HG02943 (cell line): ENCODE measurements at regions not wholly inside any gene's neighbourhood (a gene's known extent, or its start where the extent isn't known, plus 50 kb on each side); places are given as distances from the start of the nearest gene placed in this dataset.
"Not testable (repeated sequence)": the region's sequence is repeated elsewhere in the genome, so short reads cannot be mapped to it uniquely, and the experiment has no call there.

Experiments used
- ATAC-seq: cut with Tn5 transposase; IDR thresholded peaks from one replicate; pipeline ENCODE4 v1.9.1; 2021; ENCODE audit warnings: mild to moderate bottlenecking, low read depth, moderate library complexity; ENCODE audit not compliant: unreplicated experiment

DNA sequence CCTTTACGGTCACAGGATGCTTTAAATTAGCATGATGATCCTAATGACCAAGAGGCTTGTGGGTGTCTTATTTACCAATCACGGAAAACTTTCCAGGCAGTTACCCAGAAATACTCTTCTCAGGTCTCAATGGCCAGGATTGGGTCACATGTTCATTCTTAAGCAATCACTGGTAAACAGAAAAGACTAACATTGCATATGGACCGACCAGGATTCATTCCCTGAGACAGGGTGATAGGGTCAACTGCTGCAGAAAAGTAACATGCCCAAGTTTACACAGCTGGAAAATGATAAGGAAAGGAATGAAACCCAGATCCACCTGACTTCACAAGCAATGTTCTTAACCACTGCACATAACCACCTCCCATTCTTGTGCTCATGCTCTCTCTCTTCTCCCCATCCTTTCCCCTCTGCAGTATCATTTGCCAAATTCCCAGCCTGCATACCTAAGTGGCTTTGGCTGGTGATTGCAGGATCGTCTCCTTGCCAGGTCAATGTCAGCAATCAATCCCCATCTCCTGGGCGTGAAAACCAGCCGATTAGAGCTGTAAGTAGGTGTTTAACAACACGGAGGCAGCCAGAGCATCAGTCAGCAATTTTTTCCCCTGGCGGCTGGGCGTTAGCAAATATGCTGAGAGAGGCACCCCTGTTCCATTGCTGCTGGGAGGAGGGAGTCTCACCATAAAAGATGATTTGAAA lies 219.4 kb downstream of the NMUR2 start:
- no peak for ATAC-seq

- ATAC-seq: no peak
Measured at GRCh38 chr5:152184266-152184665, 220.8 kb downstream of the NMUR2 start.

DNA sequence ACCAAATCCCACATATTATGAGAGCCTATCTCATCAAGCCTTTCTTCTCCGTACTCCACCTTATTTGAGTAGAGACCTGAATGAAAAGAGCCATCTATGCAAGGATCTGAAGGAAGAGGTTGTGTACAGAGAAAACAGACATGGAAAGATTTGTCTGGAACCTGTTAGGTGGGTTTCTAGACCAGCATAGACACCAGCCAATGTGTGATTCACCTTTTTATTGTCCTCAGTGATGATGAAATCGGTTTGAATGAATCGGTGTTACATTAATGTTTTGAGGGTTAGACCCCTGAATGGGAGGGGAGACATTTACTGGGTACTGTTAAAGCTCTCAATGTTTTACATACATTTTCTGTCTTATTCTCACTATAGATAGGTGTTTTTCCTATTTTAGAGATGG lies 223.6 kb downstream of the NMUR2 start:
- no peak for ATAC-seq

GRCh38 chr5:152178350-152178699 lies 226.8 kb downstream of the NMUR2 start:
- ATAC-seq: no peak

DNA sequence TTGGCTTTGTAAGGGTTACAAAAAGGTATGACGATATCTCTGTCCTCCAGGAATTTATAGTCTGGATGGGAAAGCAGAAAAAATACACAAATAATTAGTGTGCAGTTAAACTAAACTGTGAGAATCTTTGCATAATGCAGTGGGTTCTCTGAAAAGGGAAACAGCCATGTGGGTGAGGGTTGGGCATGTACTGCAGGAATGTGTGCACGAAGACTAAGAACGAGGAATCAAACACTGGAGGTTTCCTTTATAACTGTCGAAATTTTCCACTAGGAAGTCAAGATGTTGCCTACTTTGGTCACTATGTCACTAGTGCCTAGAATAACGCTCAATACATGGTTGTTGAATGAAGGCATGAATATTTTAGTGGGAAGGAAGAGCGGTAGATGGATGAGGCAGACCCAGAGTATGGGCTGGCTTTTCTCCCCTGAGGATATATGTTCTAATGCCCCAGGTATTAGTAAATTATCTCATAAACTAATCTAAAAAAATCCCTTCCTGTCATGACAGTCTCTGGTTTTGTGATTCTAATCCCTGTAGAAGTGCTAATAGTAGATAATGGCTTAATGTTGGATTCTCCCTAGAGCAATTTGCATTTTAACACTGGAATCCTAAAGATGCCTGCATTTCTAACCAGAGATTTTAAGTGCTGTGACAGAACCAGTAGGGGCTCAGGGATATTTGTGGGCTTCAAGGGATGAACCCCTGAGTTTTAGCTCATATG lies 227.3 kb downstream of the NMUR2 start:
- ATAC-seq: no peak

- ATAC-seq: no peak
Measured at GRCh38 chr5:152171888-152172287, 233.2 kb downstream of the NMUR2 start.

GRCh38 chr5:152170350-152170749 lies 234.7 kb downstream of the NMUR2 start:
- ATAC-seq: no peak

GRCh38 chr5:152164860-152165259 lies 240.2 kb upstream of the GLRA1 start:
- ATAC-seq: no peak

DNA sequence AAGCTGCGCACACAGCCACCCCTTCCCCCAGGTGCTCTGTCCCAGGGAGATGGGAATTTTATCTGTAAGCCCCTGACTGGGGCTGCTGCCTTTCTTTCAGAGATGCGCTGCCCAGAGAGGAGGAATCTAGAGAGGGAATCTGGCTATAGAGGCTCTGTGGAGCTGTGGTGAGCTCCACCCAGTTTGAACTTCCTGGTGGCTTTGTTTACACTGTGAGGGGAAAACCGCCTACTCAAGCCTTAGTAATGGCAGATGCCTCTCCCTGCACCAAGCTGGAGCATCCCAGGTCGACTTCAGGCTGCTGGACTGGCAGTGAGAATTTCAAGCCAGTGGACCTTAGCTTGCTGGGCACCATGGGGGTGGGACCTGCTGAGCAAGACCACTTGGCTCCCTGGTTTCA lies 235.2 kb upstream of the GLRA1 start:
- ATAC-seq: not testable (repeated sequence)

DNA sequence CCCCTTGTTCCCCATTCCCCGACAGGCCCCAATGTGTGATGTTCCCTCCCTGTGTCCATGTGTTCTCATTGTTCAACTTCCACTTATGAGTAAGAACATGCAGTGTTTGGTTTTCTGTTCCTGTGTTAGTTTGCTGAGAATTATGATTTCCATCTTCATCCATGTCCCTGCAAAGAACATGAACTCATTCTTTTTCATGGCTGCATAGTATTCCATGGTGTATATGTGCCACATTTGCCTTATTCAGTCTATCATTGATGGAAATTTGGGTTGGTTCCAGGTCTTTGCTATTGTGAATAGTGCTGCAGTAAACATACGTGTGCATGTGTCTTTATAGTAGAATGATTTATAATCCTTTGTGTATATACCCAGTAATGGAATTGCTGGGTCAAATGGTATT lies 229.8 kb upstream of the GLRA1 start:
- not testable (repeated sequence) for ATAC-seq

DNA sequence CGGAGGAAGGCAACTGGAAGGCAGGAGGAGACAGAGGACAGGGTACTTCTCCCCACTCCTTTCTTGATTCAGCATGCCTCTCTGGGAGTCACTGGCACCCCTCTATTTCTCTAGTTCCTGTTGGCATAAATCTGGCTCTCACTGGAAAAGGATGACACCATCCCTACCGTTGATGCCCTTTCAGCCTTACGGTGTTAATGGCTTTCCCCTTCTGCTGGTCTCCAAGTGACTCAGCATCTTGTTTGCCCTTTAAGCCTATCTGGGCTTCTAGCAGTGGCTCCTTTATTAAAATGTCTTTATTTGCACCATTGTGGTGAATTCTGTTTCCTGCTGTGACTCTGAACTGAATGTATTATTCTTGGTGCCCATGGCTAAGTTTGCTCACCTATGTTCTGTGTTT lies 227.3 kb upstream of the GLRA1 start:
- no peak for ATAC-seq

GRCh38 chr5:152151113-152151512 lies 226.5 kb upstream of the GLRA1 start:
- ATAC-seq: no peak

DNA sequence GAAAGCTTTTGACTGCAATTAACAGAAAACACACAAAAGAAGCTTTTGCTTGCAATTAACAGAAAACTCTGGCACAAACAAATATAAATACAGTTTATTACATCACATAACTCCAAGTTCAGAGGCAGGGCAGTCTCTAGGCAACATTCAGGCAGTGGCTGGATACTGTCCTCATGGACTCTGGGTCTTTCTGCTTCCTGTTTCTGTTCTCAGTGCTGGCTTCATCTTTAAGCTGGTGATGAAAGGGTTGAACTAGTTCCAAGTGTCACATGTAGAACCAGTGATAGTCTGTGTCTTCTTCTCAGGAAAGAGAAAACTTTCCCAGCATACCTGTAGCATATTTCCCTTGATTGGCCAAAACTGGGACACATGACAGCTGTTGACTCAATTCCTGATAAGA lies 222.6 kb upstream of the GLRA1 start:
- ATAC-seq: no peak

GRCh38 chr5:152146566-152146965 lies 221.9 kb upstream of the GLRA1 start:
- no peak for ATAC-seq

- no peak for ATAC-seq
Measured at GRCh38 chr5:152144556-152144955, 219.9 kb upstream of the GLRA1 start.

DNA sequence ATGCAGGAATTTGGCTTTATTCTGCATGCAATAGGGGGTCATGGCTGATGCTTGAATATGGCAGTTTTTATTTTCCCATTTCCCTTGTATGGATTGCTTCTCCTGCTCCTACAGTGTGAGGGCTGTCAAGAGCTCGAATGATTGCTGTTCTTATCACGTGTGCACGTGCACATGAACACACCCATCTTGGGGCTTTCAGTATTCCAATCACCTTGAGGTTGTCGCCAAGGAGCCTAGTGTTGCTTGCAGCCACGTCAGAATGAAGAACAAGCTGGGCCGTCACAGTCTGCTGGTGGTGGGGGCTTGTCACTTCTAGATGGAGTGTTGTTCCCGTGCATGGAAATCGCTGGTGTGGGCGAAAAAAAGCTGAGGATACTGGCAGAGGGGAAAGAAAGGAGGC lies 219.4 kb upstream of the GLRA1 start:
- no peak for ATAC-seq

DNA sequence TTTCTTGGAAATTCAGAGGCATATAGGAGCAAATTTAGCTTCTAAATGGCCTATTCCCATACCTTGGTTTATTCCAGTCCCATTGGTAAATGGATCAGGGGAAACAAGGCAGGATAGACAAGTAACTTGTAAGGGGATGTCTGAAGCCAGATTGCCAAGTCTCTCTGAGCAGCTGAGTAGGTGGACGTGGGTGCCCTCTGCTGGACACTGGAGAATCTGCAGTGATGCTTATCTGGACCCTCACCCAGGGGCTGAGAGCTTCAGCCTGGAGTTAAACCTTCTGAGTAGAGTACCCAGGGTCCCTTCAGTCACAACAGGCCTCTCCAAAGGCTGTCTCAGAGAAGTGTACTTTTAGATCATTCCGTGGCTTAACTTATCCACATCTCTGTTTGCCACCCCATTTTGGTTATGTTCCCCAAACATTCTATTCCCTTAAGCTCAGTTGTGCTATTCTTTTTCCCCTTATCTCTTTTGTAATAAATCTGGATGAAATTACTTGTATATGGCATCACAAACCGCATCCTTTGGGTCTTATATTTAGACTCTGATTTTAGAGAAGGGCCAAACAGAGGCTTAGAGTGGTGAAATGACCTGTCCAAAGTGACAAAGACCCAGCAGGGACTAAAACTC lies 218.3 kb upstream of the GLRA1 start:
- ATAC-seq: peak; percentile 77

DNA sequence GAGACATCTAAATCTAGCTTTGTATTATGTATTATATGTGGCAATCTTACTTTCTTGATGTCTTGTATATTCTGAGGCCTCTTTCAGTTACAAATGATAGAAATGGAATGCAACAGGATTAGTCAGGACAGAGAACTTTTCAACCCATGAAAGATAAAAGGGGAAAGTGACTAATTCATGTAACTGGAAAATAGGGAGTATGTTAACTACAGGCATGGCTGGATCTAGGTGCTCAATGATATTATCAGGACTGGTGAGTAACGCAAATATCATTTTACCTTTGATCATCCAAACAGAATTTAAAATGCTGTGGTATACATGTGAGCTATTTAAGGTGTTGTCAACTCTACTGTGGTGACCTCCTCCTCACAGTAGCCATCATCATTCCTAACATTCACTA lies 215.7 kb upstream of the GLRA1 start:
- ATAC-seq: no peak

DNA sequence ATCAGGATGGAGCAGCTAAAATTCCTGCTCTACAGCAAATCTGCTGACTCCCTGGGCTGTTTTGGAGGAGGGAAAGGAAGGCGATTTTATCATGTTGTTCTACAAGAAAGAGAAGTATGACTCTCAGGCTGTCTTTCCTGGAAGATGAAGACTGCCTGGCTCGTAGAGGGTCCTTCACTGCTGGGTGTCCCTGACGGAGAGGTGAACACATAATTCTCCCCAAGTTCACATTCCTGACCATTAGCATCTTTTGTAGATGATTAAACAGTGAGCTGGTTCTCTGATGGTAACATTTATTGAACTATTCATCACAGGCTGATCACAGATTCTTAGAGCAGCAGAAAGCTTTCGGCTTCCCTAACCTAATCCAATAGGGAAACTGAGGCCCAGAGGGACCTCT lies 212.4 kb upstream of the GLRA1 start:
- ATAC-seq: no peak

DNA sequence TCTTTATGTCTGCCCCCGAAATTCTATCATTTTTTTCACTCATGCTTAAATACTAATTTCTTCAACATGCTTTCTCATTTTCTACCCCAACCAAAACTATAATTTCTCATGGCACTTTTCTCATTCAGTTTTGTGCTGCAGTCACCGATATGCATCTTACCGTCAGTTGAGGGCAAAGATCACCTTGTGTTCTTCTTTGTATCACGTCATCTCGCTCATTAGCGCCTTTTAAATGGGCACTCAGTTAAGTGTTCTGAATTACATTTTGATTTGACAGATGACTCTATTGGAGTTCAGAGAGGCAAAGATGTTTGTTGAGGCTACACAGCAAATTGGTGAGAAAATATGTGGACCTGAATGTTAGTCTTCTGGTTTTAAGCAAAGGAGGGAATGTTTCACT lies 211.7 kb upstream of the GLRA1 start:
- no peak for ATAC-seq

DNA sequence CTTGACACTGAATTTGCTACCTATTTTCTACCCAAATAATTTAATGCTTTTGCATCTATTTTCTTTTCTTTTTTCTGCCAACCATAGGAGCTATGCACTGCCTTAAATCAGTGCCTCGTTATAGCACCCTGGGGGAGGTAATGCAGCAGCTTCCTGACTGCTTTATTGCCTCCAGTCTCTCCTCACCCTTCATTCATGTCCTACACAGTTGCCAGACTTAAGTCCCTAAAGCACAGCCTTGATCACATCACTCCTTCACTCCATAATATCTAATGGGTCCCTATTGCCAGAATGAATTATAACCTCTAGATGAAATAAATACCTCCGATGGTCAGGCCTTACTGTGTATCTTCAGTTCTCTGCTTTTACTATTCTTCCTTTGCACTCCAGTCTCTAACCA lies 211.2 kb upstream of the GLRA1 start:
- no peak for ATAC-seq

DNA sequence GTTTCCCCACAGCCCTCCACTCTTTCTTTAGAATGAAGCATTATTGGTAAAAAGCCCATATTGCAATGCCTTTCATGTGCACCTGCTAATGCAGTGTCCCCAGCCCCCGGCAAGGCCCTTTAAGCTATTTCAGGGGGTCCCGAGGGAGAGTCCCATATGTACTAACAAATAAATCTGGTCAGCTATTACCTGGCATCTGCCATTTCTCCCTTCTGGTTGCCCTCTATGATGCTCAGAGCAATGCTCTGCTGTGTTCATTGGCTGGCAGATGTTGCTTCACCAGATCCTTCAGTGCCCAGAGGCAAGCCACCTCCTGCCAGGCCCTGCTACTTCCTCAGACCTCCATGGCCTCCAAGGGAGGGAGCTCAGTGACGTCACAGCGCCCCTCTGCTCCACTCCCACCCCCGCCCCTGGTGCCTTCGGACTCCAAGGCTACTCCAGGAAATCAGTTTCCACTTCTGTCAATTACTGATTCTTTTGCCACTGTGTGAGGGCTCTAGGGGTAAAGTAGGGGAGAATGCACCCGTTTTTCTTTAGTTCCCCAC lies 201.1 kb upstream of the GLRA1 start:
- ATAC-seq: no peak
